B cell (primary cell): ENCODE measurements at regions not wholly inside any gene's neighbourhood (a gene's known extent, or its start where the extent isn't known, plus 50 kb on each side); places are given as distances from the start of the nearest gene placed in this dataset.

Experiments
- ATAC-seq: fragments of 200-7000 bp; cut with Tn5 transposase; one replicate; pipeline ENCODE4 v1.10.0; 2021; ENCODE audit warnings: low read depth, mild to moderate bottlenecking, moderate number of reproducible peaks, moderate library complexity
- CTCF ChIA-PET: fragments of 350-600 bp; sonication (Branson Sonifier 250); formaldehyde crosslinking; loops from one replicate; lab custom pipeline; 2021; ENCODE audit warnings: antibody characterized with exemption, inconsistent platforms; lab: Charles Lee
- POLR2A ChIA-PET: fragments of 350-600 bp; sonication (Branson Sonifier 250); formaldehyde crosslinking; loops from one replicate; lab custom pipeline; 2021; ENCODE audit warnings: antibody characterized with exemption; lab: Charles Lee
- DNase-seq: peaks from one replicate; pipeline ENCODE4 v3.0.0; 2013
- H2AFZ ChIP-seq: 2 replicates; pipeline ENCODE4 v1.6.1; 2012; ENCODE audit warnings: mild to moderate bottlenecking, low read depth, low read length; ENCODE audit not compliant: insufficient read depth, poor library complexity, severe bottlenecking
- H3K27ac ChIP-seq, 2 donors: 1 replicate in 1 of 2; 2 replicates in 1 of 2; pipeline ENCODE4 v1.5.1; 2012 to 2013; ENCODE audit warnings: low read length in 2 of 2, mild to moderate bottlenecking in 2 of 2, moderate library complexity in 1 of 2
- H3K27me3 ChIP-seq, 4 experiments: fragments of 200-600 bp in 1 of 4; sonication (generic) in 1 of 4; replicated peaks in 1 of 4; 1 replicate in 2 of 4; 2 replicates in 2 of 4; pipeline versions ENCODE4 v1.6.1 to v1.7.0; 2013 to 2016; ENCODE audit warnings: low read length in 3 of 4, mild to moderate bottlenecking in 2 of 4, mixed read lengths in 1 of 4, moderate library complexity in 1 of 4; ENCODE audit not compliant: insufficient read depth in 4 of 4, control insufficient read depth in 3 of 4; ENCODE audit errors: control extremely low read depth in 1 of 4
- H3K36me3 ChIP-seq, 2 experiments: replicated peaks in 1 of 2; 1 replicate in 1 of 2; 2 replicates in 1 of 2; pipeline versions ENCODE4 v1.6.1 to v1.7.1; 2013; ENCODE audit warnings: low read length in 1 of 2; ENCODE audit not compliant: insufficient read depth in 2 of 2, control insufficient read depth in 1 of 2; ENCODE audit errors: control extremely low read depth in 1 of 2, extremely low read depth in 1 of 2
- H3K4me1 ChIP-seq, 2 donors: fragments of 200-600 bp in 1 of 2; sonication (generic) in 1 of 2; 1 replicate in 1 of 2; 2 replicates in 1 of 2; pipeline versions ENCODE4 v1.5.1 to v1.6.1; 2013 to 2017; ENCODE audit warnings: low read length in 2 of 2; ENCODE audit not compliant: control insufficient read depth in 2 of 2, insufficient read depth in 2 of 2
- H3K4me2 ChIP-seq: replicated peaks from 2 replicates; pipeline ENCODE3; 2012; ENCODE audit warnings: mild to moderate bottlenecking, low read depth, low read length; ENCODE audit not compliant: poor library complexity, severe bottlenecking
- H3K4me3 ChIP-seq, 5 experiments: fragments of 200-600 bp in 1 of 5; sonication (generic) in 1 of 5; 1 replicate in 3 of 5; 2 replicates in 2 of 5; pipeline versions ENCODE4 v1.5.1 to v1.7.0; 2011 to 2016; ENCODE audit warnings: low read length in 4 of 5, mild to moderate bottlenecking in 4 of 5, low read depth in 2 of 5, control low read depth in 1 of 5, moderate library complexity in 1 of 5; ENCODE audit not compliant: insufficient read depth in 1 of 5; ENCODE audit errors: control extremely low read depth in 1 of 5, extremely low read depth in 1 of 5
- H3K79me2 ChIP-seq: fragments of 200-600 bp; sonication (generic); one replicate; pipeline ENCODE4 v1.6.0; 2016; ENCODE audit warnings: low read length; ENCODE audit not compliant: control insufficient read depth, insufficient read depth
- H3K9ac ChIP-seq: fragments of 200-600 bp; sonication (generic); 2 replicates; pipeline ENCODE4 v1.6.1; 2017; ENCODE audit warnings: mild to moderate bottlenecking, low read length, moderate library complexity
- H3K9me3 ChIP-seq, 3 donors: one replicate each; pipeline versions ENCODE4 v1.6.1 to v1.7.1; 2013; ENCODE audit warnings: low read length in 2 of 3; ENCODE audit not compliant: control insufficient read depth in 2 of 3, insufficient read depth in 1 of 3; ENCODE audit errors: control extremely low read depth in 1 of 3
- H4K20me1 ChIP-seq: 2 replicates; pipeline ENCODE4 v1.6.0; 2012; ENCODE audit warnings: mild to moderate bottlenecking, low read length; ENCODE audit not compliant: insufficient read depth, control insufficient read depth, poor library complexity, severe bottlenecking
- H3K27ac Mint-ChIP-seq: one replicate; pipeline ENCODE4 v1.8.0; 2021; ENCODE audit warnings: mixed read lengths
- H3K27me3 Mint-ChIP-seq: one replicate; pipeline ENCODE4 v1.8.0; 2021; ENCODE audit warnings: mixed read lengths
- H3K4me1 Mint-ChIP-seq: one replicate; pipeline ENCODE4 v1.8.0; 2021; ENCODE audit warnings: mixed read lengths
- H3K4me3 Mint-ChIP-seq: one replicate; pipeline ENCODE4 v1.8.0; 2021; ENCODE audit warnings: mixed read lengths
- H3K9me3 Mint-ChIP-seq: one replicate; pipeline ENCODE4 v1.8.0; 2022; ENCODE audit warnings: mixed read lengths; ENCODE audit not compliant: insufficient read depth
- EZH2 ChIP-seq: IDR thresholded peaks from 2 replicates; pipeline ENCODE4 v1.6.1; 2012; ENCODE audit warnings: borderline replicate concordance, low read depth, mild to moderate bottlenecking, moderate library complexity, low read length; ENCODE audit not compliant: insufficient read depth, poor library complexity, severe bottlenecking
- WGBS: methylation state at CpG from one replicate; pipeline ENCODE4 v1.1.5; 2013; ENCODE audit warnings: missing lambda C conversion rate; ENCODE audit not compliant: insufficient coverage; 5-methylcytosine and 5-hydroxymethylcytosine counted together
- intact Hi-C: fragments of 100-400 bp; cut with micrococcal nuclease; formaldehyde crosslinking; loops from one replicate; pipeline ENCODE4 v1.10.0; 2022
- TF ChIP-seq, protein P1 (sequence below): fragments of 200-600 bp; IDR thresholded peaks from one replicate; pipeline ENCODE4 v1.8.0; 2022; ENCODE audit warnings: antibody characterized with exemption, mild to moderate bottlenecking

- Histone ChIP-seq H3K9ac (no peak overlapping the region), H3K36me3 (no peaks in the 10 kb centered on the region), H3K4me2 (no peak overlapping the region), H3K4me1 (no peaks in the 10 kb centered on the region), H4K20me1 (no peaks in the 10 kb centered on the region), H2AFZ (no peak overlapping the region), H3K79me2 (no peaks in the 10 kb centered on the region), H3K27me3 (no peaks in the 10 kb centered on the region), H3K9me3 (peaks cover 0 to 6% (median 0%) of the 10 kb centered on the region in 3 donors), H3K4me3 (no peak overlapping the region), H3K27ac (no peak overlapping the region)
- H3K9me3 Mint-ChIP-seq = no peaks in the 10 kb centered on the region
- no peak overlapping the region for H3K4me3 Mint-ChIP-seq
- no peak for DNase-seq
- no peak overlapping the region for H3K27ac Mint-ChIP-seq
- H3K27me3 Mint-ChIP-seq = peaks cover 31% of the 10 kb centered on the region
- ChIA-PET CTCF (interaction anchor here (7.0 kb wide), 1 partner anchor 14 kb away, joined by 36 read pairs; no protein-coding TSS in a partner anchor), POLR2A (no interaction called here)
- WGBS = 90% methylated on average over 2 of the region's 6 CpGs
- intact Hi-C loops = no loop called here
- no peaks in the 10 kb centered on the region for H3K4me1 Mint-ChIP-seq
- ATAC-seq = no peak
- TF ChIP-seq, protein P1, sequence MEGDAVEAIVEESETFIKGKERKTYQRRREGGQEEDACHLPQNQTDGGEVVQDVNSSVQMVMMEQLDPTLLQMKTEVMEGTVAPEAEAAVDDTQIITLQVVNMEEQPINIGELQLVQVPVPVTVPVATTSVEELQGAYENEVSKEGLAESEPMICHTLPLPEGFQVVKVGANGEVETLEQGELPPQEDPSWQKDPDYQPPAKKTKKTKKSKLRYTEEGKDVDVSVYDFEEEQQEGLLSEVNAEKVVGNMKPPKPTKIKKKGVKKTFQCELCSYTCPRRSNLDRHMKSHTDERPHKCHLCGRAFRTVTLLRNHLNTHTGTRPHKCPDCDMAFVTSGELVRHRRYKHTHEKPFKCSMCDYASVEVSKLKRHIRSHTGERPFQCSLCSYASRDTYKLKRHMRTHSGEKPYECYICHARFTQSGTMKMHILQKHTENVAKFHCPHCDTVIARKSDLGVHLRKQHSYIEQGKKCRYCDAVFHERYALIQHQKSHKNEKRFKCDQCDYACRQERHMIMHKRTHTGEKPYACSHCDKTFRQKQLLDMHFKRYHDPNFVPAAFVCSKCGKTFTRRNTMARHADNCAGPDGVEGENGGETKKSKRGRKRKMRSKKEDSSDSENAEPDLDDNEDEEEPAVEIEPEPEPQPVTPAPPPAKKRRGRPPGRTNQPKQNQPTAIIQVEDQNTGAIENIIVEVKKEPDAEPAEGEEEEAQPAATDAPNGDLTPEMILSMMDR = no peak
Measured at GRCh38 chr10:118474111-118474510, 121.3 kb downstream of the PRLHR start.

- no peak overlapping the region for H3K4me3 ChIP-seq
- Mint-ChIP-seq H3K27me3 (peaks cover 35% of the 10 kb centered on the region), H3K4me1 (no peaks in the 10 kb centered on the region), H3K4me3 (no peak overlapping the region), H3K27ac (no peak overlapping the region), H3K9me3 (no peaks in the 10 kb centered on the region)
- H4K20me1 ChIP-seq = no peaks in the 10 kb centered on the region
- WGBS = 68% methylated on average over 10 of the region's 12 CpGs
- peaks cover 0 to 6% (median 0%) of the 10 kb centered on the region in 3 donors for H3K9me3 ChIP-seq
- no peaks in the 10 kb centered on the region for H3K27me3 ChIP-seq
- ATAC-seq (no peak), DNase-seq (no peak)
- H2AFZ ChIP-seq = no peak overlapping the region
- no peaks in the 10 kb centered on the region for H3K36me3 ChIP-seq
- H3K27ac ChIP-seq = no peak overlapping the region
- intact Hi-C loops = no loop called here
- H3K4me2 ChIP-seq = no peak overlapping the region
- H3K4me1 ChIP-seq = no peaks in the 10 kb centered on the region
- H3K9ac ChIP-seq = no peak overlapping the region
- POLR2A ChIA-PET = no interaction called here
- H3K79me2 ChIP-seq = no peaks in the 10 kb centered on the region
- TF ChIP-seq, protein P1 = no peak
- no peak for TF ChIP-seq EZH2
- CTCF ChIA-PET = interaction anchor here (7.0 kb wide), 1 partner anchor 14 kb away, joined by 36 read pairs; no protein-coding TSS in a partner anchor
Measured at GRCh38 chr10:118473305-118473960, 122.0 kb downstream of the PRLHR start.
